GM21360 (cell line): ENCODE measurements at regions not wholly inside any gene's neighbourhood (a gene's known extent, or its start where the extent isn't known, plus 50 kb on each side); places are given as distances from the start of the nearest gene placed in this dataset.
"Not testable (repeated sequence)": the region's sequence is repeated elsewhere in the genome, so short reads cannot be mapped to it uniquely, and the experiment has no call there.

Source experiments
- ATAC-seq: cut with Tn5 transposase; IDR thresholded peaks from one replicate; pipeline ENCODE4 v1.9.1; 2021; ENCODE audit warnings: mild to moderate bottlenecking, moderate library complexity; ENCODE audit not compliant: unreplicated experiment

- ATAC-seq, result no peak
Observed at GRCh38 chr11:121909596-121909995, 206.4 kb downstream of the BLID start.

GRCh38 chr11:121907379-121907778, 208.6 kb downstream of the BLID start:
- ATAC-seq, result no peak

- no peak for ATAC-seq
Observed at GRCh38 chr11:121904148-121904547, 211.9 kb downstream of the BLID start.

GRCh38 chr11:121901886-121902285, 214.1 kb downstream of the BLID start:
- no peak for ATAC-seq

- not testable (repeated sequence) for ATAC-seq
Observed at GRCh38 chr11:121901417-121901816, 214.6 kb downstream of the BLID start.

GRCh38 chr11:121899520-121899919, 216.5 kb downstream of the BLID start:
- no peak for ATAC-seq

GRCh38 chr11:121898903-121899302, 217.1 kb downstream of the BLID start:
- ATAC-seq, result no peak

GRCh38 chr11:121895919-121896318, 220.1 kb downstream of the BLID start:
- ATAC-seq, result no peak

GRCh38 chr11:121894581-121894980, 221.4 kb downstream of the BLID start:
- no peak for ATAC-seq

GRCh38 chr11:121892863-121893262, 223.2 kb downstream of the BLID start:
- ATAC-seq, result no peak

GRCh38 chr11:121892131-121892681, 223.8 kb downstream of the BLID start:
- no peak for ATAC-seq

GRCh38 chr11:121890946-121891515, 225.0 kb downstream of the BLID start:
- no peak for ATAC-seq

- ATAC-seq, result no peak
Observed at GRCh38 chr11:121890377-121890776, 225.6 kb downstream of the BLID start.

- no peak for ATAC-seq
Observed at GRCh38 chr11:121889931-121890330, 226.1 kb downstream of the BLID start.

- no peak for ATAC-seq
Observed at GRCh38 chr11:121889186-121889585, 226.8 kb downstream of the BLID start.

- ATAC-seq, result no peak
Observed at GRCh38 chr11:121887976-121888557, 227.9 kb downstream of the BLID start.

GRCh38 chr11:121887569-121887968, 228.4 kb downstream of the BLID start:
- no peak for ATAC-seq

- no peak for ATAC-seq
Observed at GRCh38 chr11:121886996-121887395, 229.0 kb downstream of the BLID start.

- no peak for ATAC-seq
Observed at GRCh38 chr11:121886005-121886734, 229.8 kb downstream of the BLID start.

- no peak for ATAC-seq
Observed at GRCh38 chr11:121884626-121885025, 231.4 kb downstream of the BLID start.

GRCh38 chr11:121881806-121882205, 234.2 kb downstream of the BLID start:
- ATAC-seq, result no peak

- no peak for ATAC-seq
Observed at GRCh38 chr11:121877152-121877551, 238.9 kb downstream of the BLID start.
